K562 (cell line): ENCODE measurements at regions not wholly inside any gene's neighbourhood (a gene's known extent, or its start where the extent isn't known, plus 50 kb on each side); places are given as distances from the start of the nearest gene placed in this dataset.

Experiments used
- ATAC-seq: fragments of 200-7000 bp; cut with Tn5 transposase; 3 replicates; pipeline ENCODE4 v1.9.1; 2020; ENCODE audit warnings: moderate library complexity
- BruUV-seq: library from RNA; stranded (reverse); fragments of 400-500 nt; replicated peaks from 2 replicates; lab custom pipeline; 2021; lab: Mats Ljungman, UMichigan
- CTCF ChIA-PET: fragments of 300-600 bp; formaldehyde crosslinking; extraction: SDS; loops from one replicate; lab custom pipeline; 2021; ENCODE audit warnings: low intra/inter-chr PET ratio; lab: Yijun Ruan, JAX
- POLR2A ChIA-PET: fragments of 300-600, 350-650 bp; sonication (Branson Sonifier 250); formaldehyde crosslinking; extraction: SDS; loops from one replicate; lab custom pipeline; 2021; ENCODE audit warnings: antibody characterized with exemption, inconsistent platforms; lab: Yijun Ruan, JAX
- DNase-seq, 4 experiments: peaks; one replicate each; pipeline versions ENCODE4 v3.0.0 to v3.0.0-alpha.2; 2011 to 2018; ENCODE audit warnings: low spot score in 3 of 4, mixed read lengths in 3 of 4; ENCODE audit errors: extremely low read depth in 1 of 4
- FAIRE-seq: peaks from 2 replicates; lab custom pipeline; 2011; peaks lifted over from hg19 to GRCh38; lab: Jason Lieb, UNC
- H2AFZ ChIP-seq: 2 replicates; pipeline ENCODE4 v1.6.0; 2011; ENCODE audit warnings: low read depth, low read length, control low read depth, inconsistent platforms
- H3K27ac ChIP-seq: fragments of 200-600 bp; 3 replicates; pipeline ENCODE4 v1.8.0; 2011; ENCODE audit warnings: low read depth, mild to moderate bottlenecking, control low read depth, inconsistent platforms, low read length, moderate library complexity, mixed read lengths; ENCODE audit errors: extremely low read depth
- H3K27me3 ChIP-seq, 2 experiments: fragments of 300-600 bp in 1 of 2; 2 replicates in 1 of 2; 3 replicates in 1 of 2; pipeline versions ENCODE4 v1.6.0 to v1.8.0; 2011; ENCODE audit warnings: inconsistent platforms in 2 of 2, low read length in 2 of 2, mild to moderate bottlenecking in 1 of 2, mixed read lengths in 1 of 2, moderate library complexity in 1 of 2; ENCODE audit not compliant: control insufficient read depth in 2 of 2, insufficient read depth in 2 of 2
- H3K36me3 ChIP-seq: fragments of 300-600 bp; 3 replicates; pipeline ENCODE4 v1.8.0; 2011; ENCODE audit warnings: mild to moderate bottlenecking, low read length, inconsistent platforms; ENCODE audit not compliant: control insufficient read depth, insufficient read depth
- H3K4me1 ChIP-seq, 2 experiments: fragments of 200-600 bp in 1 of 2; replicated peaks in 1 of 2; 2 replicates in 1 of 2; 3 replicates in 1 of 2; pipeline versions ENCODE4 v1.5.1 to v1.8.0; 2011; ENCODE audit warnings: inconsistent platforms in 2 of 2, low read length in 2 of 2, mild to moderate bottlenecking in 1 of 2, mixed read lengths in 1 of 2, moderate library complexity in 1 of 2; ENCODE audit not compliant: control insufficient read depth in 2 of 2, insufficient read depth in 2 of 2
- H3K4me2 ChIP-seq: 2 replicates; pipeline ENCODE4 v1.6.1; 2011; ENCODE audit warnings: low read length, control low read depth, inconsistent platforms, mixed read lengths; ENCODE audit not compliant: insufficient read depth
- H3K4me3 ChIP-seq: fragments of 200-600 bp; sonication (generic), shearing (Covaris generic); 2 replicates; pipeline ENCODE4 v1.5.1; 2016; ENCODE audit warnings: control low read depth, inconsistent platforms
- H3K79me2 ChIP-seq: fragments of 200-600 bp; 3 replicates; pipeline ENCODE4 v1.8.0; 2011; ENCODE audit warnings: low read length, inconsistent platforms; ENCODE audit not compliant: control insufficient read depth, insufficient read depth
- H3K9ac ChIP-seq, 2 experiments: 2 replicates each; pipeline versions ENCODE4 v1.6.0 to v1.6.1; 2011; ENCODE audit warnings: low read depth in 2 of 2, low read length in 2 of 2, control low read depth in 1 of 2, inconsistent platforms in 1 of 2, mild to moderate bottlenecking in 1 of 2, mixed read lengths in 1 of 2; ENCODE audit not compliant: insufficient read depth in 1 of 2
- H3K9me1 ChIP-seq: one replicate; pipeline ENCODE4 v1.6.0; 2011; ENCODE audit warnings: inconsistent platforms, mild to moderate bottlenecking, low read length, moderate library complexity; ENCODE audit not compliant: control insufficient read depth, insufficient read depth
- H3K9me3 ChIP-seq: replicated peaks from 2 replicates; pipeline ENCODE4 v1.5.1; 2011; ENCODE audit warnings: low read depth, low read length, inconsistent platforms; ENCODE audit not compliant: control insufficient read depth, insufficient read depth
- H4K20me1 ChIP-seq: replicated peaks from 2 replicates; pipeline ENCODE4 v1.6.1; 2011; ENCODE audit warnings: low read length, inconsistent platforms, mixed read lengths; ENCODE audit not compliant: control insufficient read depth, insufficient read depth
- GABPB1 ChIP-seq: sonication (generic); formaldehyde crosslinking; IDR thresholded peaks from 2 replicates; pipeline ENCODE4 v1.8.0; 2022; ENCODE audit warnings: mild to moderate bottlenecking, missing genetic modification reagents
- KDM5B ChIP-seq: fragments of 200-600 bp; sonication (generic); IDR thresholded peaks from 2 replicates; pipeline ENCODE4 v1.6.1; 2012; ENCODE audit warnings: low read depth, mild to moderate bottlenecking, moderate library complexity, low read length, control low read depth, inconsistent platforms; ENCODE audit not compliant: insufficient replicate concordance
- MAFF ChIP-seq: IDR thresholded peaks from 2 replicates; pipeline ENCODE4 v1.6.1; 2012; ENCODE audit warnings: low read length, improper control_type of control experiment
- MECOM ChIP-seq: fragments of 250-450 bp; sonication (Bioruptor Pico); IDR thresholded peaks from 2 replicates; pipeline ENCODE4 v1.8.0; 2022; ENCODE audit warnings: inconsistent platforms
- MLLT1 ChIP-seq, 2 experiments: fragments of 450-650 bp; IDR thresholded peaks; 2 replicates each; pipeline ENCODE4 v1.6.1; 2016
- MYC ChIP-seq, 2 experiments: fragments of 250-450 bp in 1 of 2; sonication (Bioruptor Pico) in 1 of 2; IDR thresholded peaks; 2 replicates each; pipeline versions ENCODE4 v1.5.1 to v1.6.1; 2012 to 2021; ENCODE audit warnings: low read depth in 2 of 2, borderline replicate concordance in 1 of 2, improper control_type of control experiment in 1 of 2, low read length in 1 of 2, mild to moderate bottlenecking in 1 of 2, moderate library complexity in 1 of 2
- PHF21A ChIP-seq: fragments of 450-650 bp; IDR thresholded peaks from 2 replicates; pipeline ENCODE4 v1.6.1; 2017; ENCODE audit warnings: low read depth, borderline replicate concordance
- STAT6 ChIP-seq: sonication (generic); formaldehyde crosslinking; IDR thresholded peaks from 2 replicates; pipeline ENCODE4 v1.8.1; 2023; ENCODE audit warnings: mild to moderate bottlenecking, missing genetic modification reagents
- ZBTB17 ChIP-seq: fragments of 450-650 bp; formaldehyde crosslinking; IDR thresholded peaks from 2 replicates; pipeline ENCODE4 v1.4.0; 2020; ENCODE audit warnings: mild to moderate bottlenecking
- in situ Hi-C: fragments of 300-500 bp; cut with MboI; formaldehyde crosslinking; loops from 4 replicates; pipeline ENCODE4 v1.15.0; 2018; ENCODE audit warnings: inconsistent platforms, mixed read lengths
- intact Hi-C: fragments of 100-400 bp; cut with micrococcal nuclease; formaldehyde crosslinking; loops from 2 replicates; pipeline ENCODE4 v1.14.2; 2022

GRCh38 chr3:152046280-152046679 is 172.8 kb downstream of the SUCNR1 start (continued):
- TF ChIP-seq STAT6 (CRISPR knock-in tag) (no peak), PHF21A (no peak), KDM5B (no peak), GABPB1 (CRISPR knock-in tag) (no peak), ZBTB17 (CRISPR knock-in tag) (no peak)

GRCh38 chr3:152047465-152047864 is 174.0 kb downstream of the SUCNR1 start:
- FAIRE-seq (no peak), DNase-seq (no peak), ATAC-seq (no peak)
- Histone ChIP-seq H3K9me1 (no peaks in the 10 kb centered on the region), H3K9me3 (no peaks in the 10 kb centered on the region), H3K79me2 (no peaks in the 10 kb centered on the region), H3K4me2 (no peak overlapping the region), H3K27me3 (no peaks in the 10 kb centered on the region), H3K36me3 (no peaks in the 10 kb centered on the region), H2AFZ (no peak overlapping the region), H3K9ac (no peak overlapping the region), H4K20me1 (no peaks in the 10 kb centered on the region), H3K27ac (no peak overlapping the region), H3K4me1 (peaks cover 0 to 9% of the 10 kb centered on the region in 2 experiments; a peak in 3 of 5 replicates), H3K4me3 (no peak overlapping the region)
- in situ Hi-C loops (no loop called here), intact Hi-C loops (no loop called here)
- no TSS peak for BruUV-seq
- no peak for TF ChIP-seq MAFF
- TF ChIP-seq MECOM (CRISPR knock-in tag) = no peak
- no peak for TF ChIP-seq MLLT1 (IDR thresholded peaks at IDR 0.05)
- no peak for TF ChIP-seq MYC (IDR thresholded peaks at IDR 0.05; ENCODE audit: low read depth, low read length)
- TF ChIP-seq MYC (CRISPR knock-in tag; IDR thresholded peaks at IDR 0.05; ENCODE audit: borderline replicate concordance, low read depth) = no peak
- ChIA-PET POLR2A (no interaction called here), CTCF (no interaction called here)
